GM12892 (cell line): ENCODE measurements at regions not wholly inside any gene's neighbourhood (a gene's known extent, or its start where the extent isn't known, plus 50 kb on each side); places are given as distances from the start of the nearest gene placed in this dataset.

Experiments used
- DNase-seq: peaks from one replicate; pipeline ENCODE4 v3.0.0; 2011; ENCODE audit not compliant: insufficient read length
- FAIRE-seq: peaks from 2 replicates; lab custom pipeline; 2011; peaks lifted over from hg19 to GRCh38; lab: Jason Lieb, UNC
- POLR2A ChIP-seq: IDR thresholded peaks from 2 replicates; pipeline ENCODE4 v1.6.1; 2011; ENCODE audit warnings: low read depth, low read length, control low read depth
- POLR2AphosphoS5 ChIP-seq: IDR thresholded peaks from 2 replicates; pipeline ENCODE4 v1.6.1; 2011; ENCODE audit warnings: low read depth, low read length, control low read depth
- TAF1 ChIP-seq: IDR thresholded peaks from 2 replicates; pipeline ENCODE4 v1.6.1; 2011; ENCODE audit warnings: low read depth, mild to moderate bottlenecking, control low read depth, low read length, borderline replicate concordance

GRCh38 chr12:127284870-127285431 lies 982.0 kb upstream of the TMEM132C start:
- no peak for TF ChIP-seq POLR2A
- no peak for TF ChIP-seq POLR2AphosphoS5
- TF ChIP-seq TAF1: no peak
- DNase-seq (no peak), FAIRE-seq (no peak)

- FAIRE-seq: no peak
- TF ChIP-seq POLR2AphosphoS5: no peak
- no peak for TF ChIP-seq TAF1
- no peak for TF ChIP-seq POLR2A
- DNase-seq: no peak
These were observed 980.7 kb upstream of the TMEM132C start for GRCh38 chr12:127286281-127286680.

GRCh38 chr12:127287256-127287655 lies 979.7 kb upstream of the TMEM132C start:
- no peak for DNase-seq
- TF ChIP-seq POLR2A (no peak), POLR2AphosphoS5 (no peak), TAF1 (no peak)
- FAIRE-seq: no peak

- DNase-seq (no peak), FAIRE-seq (no peak)
- no peak for TF ChIP-seq TAF1
- no peak for TF ChIP-seq POLR2AphosphoS5
- TF ChIP-seq POLR2A: no peak
These were observed 976.7 kb upstream of the TMEM132C start for GRCh38 chr12:127290251-127290650.

DNA sequence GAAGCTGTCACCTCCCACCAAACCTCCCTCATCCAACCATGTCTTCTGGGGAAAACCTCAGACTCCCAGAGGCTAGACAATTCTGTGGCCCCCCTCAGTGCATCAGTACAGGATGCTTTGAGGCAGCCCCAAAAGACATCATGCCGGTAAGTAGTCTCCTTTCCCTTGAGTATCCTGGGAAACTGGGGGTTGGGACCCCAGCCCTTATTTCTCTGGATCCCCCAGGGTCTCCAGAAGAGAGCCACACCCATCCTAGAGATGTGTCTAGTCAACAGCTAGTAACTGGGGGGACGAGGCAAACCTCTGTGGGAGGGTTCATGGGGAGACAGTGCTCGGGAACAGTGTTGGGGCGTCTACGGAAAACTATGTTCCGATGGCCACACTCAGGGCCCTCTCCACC lies 974.2 kb upstream of the TMEM132C start:
- TF ChIP-seq TAF1: no peak
- TF ChIP-seq POLR2AphosphoS5: no peak
- no peak for TF ChIP-seq POLR2A
- DNase-seq (no peak), FAIRE-seq (no peak)

DNA sequence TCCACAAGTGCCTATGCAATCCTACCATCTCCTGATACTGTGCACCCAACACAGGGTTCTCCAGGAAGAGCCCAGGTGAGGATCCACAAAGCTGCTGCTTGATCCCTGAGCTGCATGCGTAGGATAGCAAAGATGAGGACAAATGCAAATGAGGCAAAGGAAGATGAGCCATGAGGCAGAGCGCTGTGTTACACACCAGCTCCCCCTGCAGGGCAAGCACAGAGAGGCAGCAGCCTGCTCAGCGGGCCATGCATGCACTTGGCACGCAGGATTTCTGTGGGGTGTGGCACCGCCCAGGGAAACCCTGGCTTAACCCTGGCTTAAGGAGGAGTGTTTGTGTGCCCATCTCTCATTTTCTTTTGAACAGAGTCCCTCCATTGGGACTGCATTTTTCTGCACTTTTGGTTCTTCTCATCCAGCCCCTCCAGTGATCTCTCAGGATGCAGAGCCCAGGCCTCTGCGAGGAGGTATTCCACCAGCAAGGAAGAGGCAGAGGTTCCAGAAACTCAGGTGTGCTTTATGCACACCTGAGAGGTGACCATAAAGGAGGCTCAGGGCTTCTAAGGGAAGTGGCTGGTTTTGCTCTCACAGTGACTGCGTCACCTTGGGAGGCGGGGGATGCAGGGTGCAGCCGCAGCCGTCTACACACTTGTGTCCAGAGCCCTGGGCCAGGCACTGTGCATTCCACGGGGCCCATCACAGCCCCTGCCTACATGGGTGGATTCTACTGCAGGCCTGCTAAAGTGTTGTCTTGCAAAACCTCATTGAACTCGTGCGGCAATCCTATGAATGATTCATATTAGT lies 973.3 kb upstream of the TMEM132C start:
- FAIRE-seq: no peak
- DNase-seq: no peak
- no peak for TF ChIP-seq POLR2AphosphoS5

- no peak for TF ChIP-seq POLR2AphosphoS5
- no peak for TF ChIP-seq POLR2A
- no peak for TF ChIP-seq TAF1
- FAIRE-seq (no peak), DNase-seq (no peak)
These were observed 972.2 kb upstream of the TMEM132C start for GRCh38 chr12:127294651-127295210.

DNA sequence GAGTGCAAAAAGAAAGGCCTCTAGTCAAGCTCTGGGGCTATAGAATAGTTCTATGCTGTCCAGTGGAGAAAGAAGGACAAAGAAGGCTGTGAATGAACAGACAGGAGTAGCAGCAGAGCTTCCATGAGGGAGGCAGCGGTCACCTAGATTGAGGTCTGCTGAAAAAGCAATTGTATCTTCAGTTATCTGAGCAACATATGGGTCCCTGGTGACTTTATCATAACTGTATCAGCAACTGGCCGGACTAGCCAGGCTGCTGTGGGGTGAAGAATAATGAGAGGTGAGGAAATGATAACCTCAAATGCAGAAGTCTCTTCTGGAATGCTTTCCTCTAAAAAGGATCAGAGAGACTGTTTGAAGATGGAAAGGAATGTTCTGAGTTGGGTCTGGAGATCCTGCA lies 971.3 kb upstream of the TMEM132C start:
- DNase-seq: no peak
- no peak for TF ChIP-seq TAF1
- TF ChIP-seq POLR2AphosphoS5: no peak
- no peak for TF ChIP-seq POLR2A
- FAIRE-seq: no peak

DNA sequence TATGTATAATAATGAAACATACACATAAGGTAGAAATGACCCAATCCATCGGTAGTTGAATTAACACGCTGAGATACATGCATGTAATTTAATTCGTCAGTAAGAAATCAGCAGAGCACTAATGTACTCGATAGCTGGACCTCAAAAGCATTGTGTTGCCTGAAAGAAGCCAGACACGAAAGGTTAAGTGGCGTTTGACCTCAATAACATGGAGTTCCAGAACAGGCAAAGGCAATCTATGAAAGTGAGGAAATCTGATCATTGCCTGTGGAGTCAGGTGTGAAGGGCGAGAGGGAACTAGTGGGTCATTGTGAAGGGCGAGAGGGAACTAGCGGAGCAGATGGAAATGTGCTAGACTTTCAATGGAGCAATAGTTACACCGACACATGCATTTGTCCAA lies 970.4 kb upstream of the TMEM132C start:
- no peak for FAIRE-seq
- TF ChIP-seq POLR2A: no peak
- no peak for TF ChIP-seq TAF1
- TF ChIP-seq POLR2AphosphoS5: no peak
- no peak for DNase-seq

DNA sequence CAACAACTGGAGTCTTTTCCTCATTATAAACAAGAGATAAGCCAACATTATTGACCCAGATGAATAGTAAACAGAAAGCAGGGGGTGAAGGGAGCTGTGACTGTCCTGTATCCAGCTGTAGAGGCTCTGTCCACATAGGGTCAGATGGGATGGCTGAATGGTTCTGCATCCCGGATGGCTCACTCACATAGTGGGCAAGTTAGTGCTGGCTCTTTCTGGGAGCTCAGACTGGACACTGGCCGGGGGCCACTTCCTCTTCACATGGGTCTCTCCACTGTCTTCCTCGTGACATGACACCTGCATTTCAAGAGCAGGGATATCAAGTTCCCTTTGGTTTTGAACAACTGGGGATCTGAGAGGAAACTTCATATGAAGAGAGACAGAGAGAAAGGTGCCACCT lies 969.6 kb upstream of the TMEM132C start:
- no peak for DNase-seq
- TF ChIP-seq POLR2AphosphoS5: no peak
- TF ChIP-seq POLR2A: no peak
- no peak for TF ChIP-seq TAF1
- FAIRE-seq: no peak

- DNase-seq (no peak), FAIRE-seq (no peak)
- TF ChIP-seq POLR2AphosphoS5: no peak
- TF ChIP-seq POLR2A: no peak
- TF ChIP-seq TAF1: no peak
These were observed 966.9 kb upstream of the TMEM132C start for GRCh38 chr12:127300075-127300474.

DNA sequence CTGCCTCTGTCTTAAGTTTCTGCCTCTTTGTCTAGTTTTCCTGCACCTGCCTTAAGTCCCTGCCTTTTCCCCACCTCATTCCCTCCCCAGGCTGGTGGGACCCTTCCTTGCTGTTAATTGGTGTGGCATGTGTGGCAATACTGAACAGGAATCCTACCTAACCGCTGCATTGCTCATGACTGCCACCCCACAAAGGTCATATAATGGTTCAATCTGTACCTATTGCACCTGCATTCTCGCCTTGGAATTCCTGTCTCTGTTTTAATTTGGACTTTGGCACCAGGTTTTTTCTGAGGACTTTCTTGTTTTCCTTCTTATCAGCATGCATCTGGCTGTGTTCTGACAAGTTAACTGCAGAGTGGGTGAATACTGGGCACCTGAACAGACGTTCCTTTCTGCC lies 966.2 kb upstream of the TMEM132C start:
- TF ChIP-seq POLR2A (no peak), TAF1 (no peak), POLR2AphosphoS5 (no peak)
- FAIRE-seq: no peak

More for the DNA sequence above, 966.2 kb upstream of the TMEM132C start:
- DNase-seq: no peak
